GM12878 (cell line): ENCODE measurements at regions not wholly inside any gene's neighbourhood (a gene's known extent, or its start where the extent isn't known, plus 50 kb on each side); places are given as distances from the start of the nearest gene placed in this dataset.

ENCODE experiments used
- ATAC-seq: fragments of 200-7000 bp; cut with Tn5 transposase; 3 replicates; pipeline ENCODE4 v1.9.1; 2020; ENCODE audit warnings: mild to moderate bottlenecking, moderate library complexity
- BruUV-seq: library from RNA; stranded (reverse); fragments of 400-500 nt; replicated peaks from 2 replicates; lab custom pipeline; 2021; lab: Mats Ljungman, UMichigan
- CTCF ChIA-PET: fragments of 300-600 bp; sonication (Branson Sonifier 250); formaldehyde crosslinking; extraction: SDS; loops from one replicate; lab custom pipeline; 2021; ENCODE audit warnings: inconsistent platforms; lab: Yijun Ruan, JAX
- POLR2A ChIA-PET: fragments of 350-600 bp; formaldehyde crosslinking; extraction: SDS; loops from one replicate; lab custom pipeline; 2021; ENCODE audit warnings: inconsistent platforms; lab: Charles Lee
- RAD21 ChIA-PET: fragments of 300-600 bp; sonication (Branson Sonifier 250); formaldehyde crosslinking; loops from one replicate; lab custom pipeline; 2023; ENCODE audit warnings: antibody characterized with exemption; ENCODE audit not compliant: unreplicated experiment; lab: Charles Lee
- SMC1A ChIA-PET: fragments of 300-600 bp; sonication (Branson Sonifier 250); formaldehyde crosslinking; loops from one replicate; lab custom pipeline; 2023; ENCODE audit not compliant: unreplicated experiment, uncharacterized antibody; lab: Charles Lee
- DNase-seq: peaks from one replicate; pipeline ENCODE4 v3.0.0-alpha.2; 2011; ENCODE audit warnings: low read depth, low spot score
- FAIRE-seq: peaks from 3 replicates; lab custom pipeline; 2011; peaks lifted over from hg19 to GRCh38; lab: Jason Lieb, UNC
- H2AFZ ChIP-seq: 2 replicates; pipeline ENCODE4 v1.6.0; 2011; ENCODE audit warnings: low read depth, low read length, control low read depth; ENCODE audit not compliant: control insufficient read depth
- H3K27ac ChIP-seq: 2 replicates; pipeline ENCODE4 v1.5.1; 2011; ENCODE audit warnings: control low read depth; ENCODE audit not compliant: control insufficient read depth, insufficient read depth
- H3K27me3 ChIP-seq, 2 experiments: replicated peaks in 1 of 2; 2 replicates each; pipeline versions ENCODE4 v1.6.0 to v1.6.1; 2011; ENCODE audit warnings: low read length in 1 of 2; ENCODE audit not compliant: control insufficient read depth in 2 of 2, insufficient read depth in 2 of 2
- H3K36me3 ChIP-seq, 2 experiments: 2 replicates each; pipeline ENCODE4 v1.5.1; 2011; ENCODE audit warnings: low read length in 1 of 2; ENCODE audit not compliant: control insufficient read depth in 2 of 2, insufficient read depth in 2 of 2
- H3K4me1 ChIP-seq: 2 replicates; pipeline ENCODE4 v1.6.1; 2011; ENCODE audit warnings: mild to moderate bottlenecking, low read length, moderate library complexity, mixed read lengths; ENCODE audit not compliant: control insufficient read depth, insufficient read depth
- H3K4me2 ChIP-seq: 2 replicates; pipeline ENCODE4 v1.6.0; 2011; ENCODE audit warnings: control low read depth; ENCODE audit not compliant: control insufficient read depth, insufficient read depth
- H3K4me3 ChIP-seq: fragments of 200-600 bp; sonication (generic); 2 replicates; pipeline ENCODE4 v1.5.1; 2016
- H3K79me2 ChIP-seq: 2 replicates; pipeline ENCODE4 v1.6.0; 2011; ENCODE audit warnings: low read length; ENCODE audit not compliant: control insufficient read depth, insufficient read depth
- H3K9ac ChIP-seq: 2 replicates; pipeline ENCODE4 v1.8.0; 2011; ENCODE audit warnings: low read length, control low read depth, mixed read lengths; ENCODE audit not compliant: control insufficient read depth, insufficient read depth
- H3K9me3 ChIP-seq: replicated peaks from 3 replicates; pipeline ENCODE4 v1.5.1; 2011; ENCODE audit warnings: mild to moderate bottlenecking, low read length; ENCODE audit not compliant: control insufficient read depth, insufficient read depth
- H4K20me1 ChIP-seq: 2 replicates; pipeline ENCODE4 v1.6.0; 2011; ENCODE audit not compliant: control insufficient read depth, insufficient read depth
- CHD4 ChIP-seq: fragments of 200-600 bp; sonication (generic); IDR thresholded peaks from 2 replicates; pipeline ENCODE4 v1.6.1; 2016; ENCODE audit warnings: mild to moderate bottlenecking
- E2F4 ChIP-seq: IDR thresholded peaks from 2 replicates; pipeline ENCODE4 v1.6.1; 2012; ENCODE audit warnings: low read depth, low read length, improper control_type of control experiment
- ESRRA ChIP-seq: IDR thresholded peaks from 2 replicates; pipeline ENCODE4 v1.6.1; 2012; ENCODE audit warnings: mild to moderate bottlenecking, low read length, improper control_type of control experiment
- GABPA ChIP-seq: IDR thresholded peaks from 2 replicates; pipeline ENCODE4 v1.6.1; 2014; ENCODE audit warnings: antibody characterized with exemption, low read depth, mild to moderate bottlenecking, inconsistent platforms
- GATAD2B ChIP-seq: fragments of 450-650 bp; conservative IDR thresholded peaks from 2 replicates; pipeline ENCODE4 v1.6.1; 2017; ENCODE audit warnings: low read depth, mild to moderate bottlenecking, moderate library complexity
- HDGF ChIP-seq: fragments of 450-650 bp; IDR thresholded peaks from 2 replicates; pipeline ENCODE4 v1.6.1; 2016; ENCODE audit warnings: antibody characterized with exemption
- IRF4 ChIP-seq: IDR thresholded peaks from 2 replicates; pipeline ENCODE4 v1.6.1; 2011; ENCODE audit warnings: low read depth, low read length
- KAT2A ChIP-seq: conservative IDR thresholded peaks from 2 replicates; pipeline ENCODE4 v1.6.1; 2011; ENCODE audit warnings: low read depth, low read length; ENCODE audit not compliant: control insufficient read depth
- MXI1 ChIP-seq: fragments of 150-350 bp; IDR thresholded peaks from 2 replicates; pipeline ENCODE4 v1.6.1; 2011; ENCODE audit warnings: low read depth, mild to moderate bottlenecking, inconsistent platforms, low read length, improper control_type of control experiment
- NFYA ChIP-seq: IDR thresholded peaks from 2 replicates; pipeline ENCODE4 v1.6.1; 2011; ENCODE audit warnings: low read depth, mild to moderate bottlenecking, low read length, improper control_type of control experiment, borderline replicate concordance
- NR2C2 ChIP-seq: IDR thresholded peaks from 2 replicates; pipeline ENCODE4 v1.6.1; 2011; ENCODE audit warnings: borderline replicate concordance, low read depth; ENCODE audit not compliant: control insufficient read depth, insufficient read length
- PAX8 ChIP-seq: fragments of 450-650 bp; IDR thresholded peaks from 2 replicates; pipeline ENCODE4 v1.6.1; 2017; ENCODE audit warnings: mild to moderate bottlenecking, moderate library complexity
- SKIL ChIP-seq: fragments of 450-650 bp; IDR thresholded peaks from 2 replicates; pipeline ENCODE4 v1.6.1; 2017; ENCODE audit warnings: mild to moderate bottlenecking, low read depth, inconsistent platforms; ENCODE audit not compliant: poor library complexity, severe bottlenecking
- SP1 ChIP-seq: IDR thresholded peaks from one replicate; pipeline ENCODE4 v1.6.1; 2011; ENCODE audit warnings: low read depth, low read length
- SPI1 ChIP-seq: IDR thresholded peaks from 2 replicates; pipeline ENCODE4 v1.6.1; 2011; ENCODE audit warnings: low read depth, mild to moderate bottlenecking, low read length, moderate library complexity, borderline replicate concordance; ENCODE audit not compliant: insufficient read depth
- ZBTB33 ChIP-seq: fragments of 450-650 bp; IDR thresholded peaks from 2 replicates; pipeline ENCODE4 v1.6.1; 2017; ENCODE audit warnings: mild to moderate bottlenecking
- ZNF24 ChIP-seq: fragments of 450-650 bp; IDR thresholded peaks from 2 replicates; pipeline ENCODE4 v1.6.1; 2017; ENCODE audit warnings: antibody characterized with exemption, mild to moderate bottlenecking
- WGBS: methylation state at CpG from one replicate; pipeline ENCODE4 v1.1.6; 2016; ENCODE audit warnings: low lambda C conversion rate; ENCODE audit not compliant: insufficient replicate concordance, insufficient coverage; ENCODE audit errors: missing lambda C conversion rate; 5-methylcytosine and 5-hydroxymethylcytosine counted together
- in situ Hi-C: fragments of 300-500 bp; cut with MboI; formaldehyde crosslinking; loops from 9 replicates; pipeline ENCODE4 v1.14.3; 2018; ENCODE audit warnings: mixed read lengths
- intact Hi-C: fragments of 100-400 bp; cut with micrococcal nuclease; formaldehyde crosslinking; loops from one replicate; pipeline ENCODE4 v1.14.2; 2022; ENCODE audit not compliant: unreplicated experiment

- TF ChIP-seq NR2C2, result no peak
- no peak for TF ChIP-seq SPI1
- no peak for TF ChIP-seq HDGF
- no peak for TF ChIP-seq GABPA
- no peak for TF ChIP-seq CHD4
- no peak for TF ChIP-seq NFYA
- no peak for TF ChIP-seq E2F4
- no peak for TF ChIP-seq PAX8
- TF ChIP-seq GATAD2B, result no peak
- no peak for TF ChIP-seq SP1
- TF ChIP-seq, all 136 proteins: peak for 4
These were observed 362.4 kb downstream of the KCTD12 start (continued) for GRCh38 chr13:76523740-76524340.

GRCh38 chr13:76522083-76522755 is 364.0 kb downstream of the KCTD12 start:
- WGBS, result 47% methylated on average over 4 of the region's 4 CpGs
- H3K27me3 ChIP-seq, result no peaks in the 10 kb centered on the region
- TF ChIP-seq ZBTB33 (no peak), ZNF24 (no peak), KAT2A (no peak), MXI1 (no peak), ESRRA (no peak), GATAD2B (no peak), IRF4 (no peak), SKIL (no peak)
- no peak overlapping the region for H3K4me3 ChIP-seq
- H3K36me3 ChIP-seq, result no peaks in the 10 kb centered on the region
- H3K79me2 ChIP-seq, result no peaks in the 10 kb centered on the region
- H2AFZ ChIP-seq, result no peak overlapping the region
- intact Hi-C loops (no loop called here), in situ Hi-C loops (no loop called here)
- no peaks in the 10 kb centered on the region for H4K20me1 ChIP-seq
- H3K27ac ChIP-seq, result no peak overlapping the region
- ATAC-seq (no peak), FAIRE-seq (no peak), DNase-seq (no peak)
- no peak overlapping the region for H3K4me2 ChIP-seq
- H3K4me1 ChIP-seq, result no peaks in the 10 kb centered on the region
- H3K9ac ChIP-seq, result no peak overlapping the region
- ChIA-PET SMC1A (no interaction called here), POLR2A (no interaction called here), RAD21 (no interaction called here), CTCF (no interaction called here)
- H3K9me3 ChIP-seq, result no peaks in the 10 kb centered on the region; the same call in 2 of the 3 replicates
- no TSS peak for BruUV-seq
